Muscle layer of duodenum (tissue), 2 donors: ENCODE measurements at regions not wholly inside any gene's neighbourhood (a gene's known extent, or its start where the extent isn't known, plus 50 kb on each side); places are given as distances from the start of the nearest gene placed in this dataset.

Source experiments
- H3K27ac ChIP-seq: one replicate; pipeline ENCODE4 v1.7.0; 2013; ENCODE audit warnings: mild to moderate bottlenecking, low read length
- H3K27me3 ChIP-seq: one replicate; pipeline ENCODE4 v1.7.0; 2013; ENCODE audit warnings: low read depth, mild to moderate bottlenecking, control low read depth, low read length
- H3K36me3 ChIP-seq, 2 donors: one replicate each; pipeline ENCODE4 v1.7.0; 2013; ENCODE audit warnings: low read length in 2 of 2, control low read depth in 1 of 2, mild to moderate bottlenecking in 1 of 2; ENCODE audit not compliant: insufficient read depth in 2 of 2, control insufficient read depth in 1 of 2
- H3K4me1 ChIP-seq, 2 donors: one replicate each; pipeline ENCODE4 v1.7.0; 2013; ENCODE audit warnings: low read length in 2 of 2, mild to moderate bottlenecking in 2 of 2, control low read depth in 1 of 2, moderate library complexity in 1 of 2; ENCODE audit not compliant: insufficient read depth in 2 of 2, control insufficient read depth in 1 of 2
- H3K4me3 ChIP-seq, 2 donors: one replicate each; pipeline ENCODE4 v1.7.0; 2013; ENCODE audit warnings: low read length in 2 of 2, low read depth in 1 of 2, mild to moderate bottlenecking in 1 of 2
- H3K9me3 ChIP-seq, 2 donors: one replicate each; pipeline ENCODE4 v1.7.0; 2013; ENCODE audit warnings: low read length in 2 of 2, control low read depth in 1 of 2, mild to moderate bottlenecking in 1 of 2; ENCODE audit not compliant: control insufficient read depth in 1 of 2
- donor health status: healthy.

DNA sequence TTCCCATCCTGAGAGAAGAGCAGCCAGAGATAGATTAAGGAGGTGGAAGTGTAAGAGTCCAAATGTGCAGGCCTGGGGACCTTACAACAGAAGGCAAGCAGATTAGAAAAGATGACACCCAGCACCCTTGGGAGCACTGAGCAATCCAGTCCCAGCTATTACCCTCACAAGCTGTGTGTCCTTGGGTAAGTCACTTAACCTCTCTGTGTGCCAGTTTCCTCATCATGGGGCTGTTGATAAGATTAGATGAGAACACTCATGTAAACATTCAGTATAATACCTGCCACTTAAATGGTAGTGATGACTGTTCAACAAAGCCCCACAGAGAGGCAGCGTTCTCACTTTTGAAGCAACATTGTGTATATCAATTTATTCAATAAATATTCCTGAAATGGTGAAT, 114.8 kb upstream of the CST7 start:
- no peaks in the 10 kb centered on the region for H3K9me3 ChIP-seq
- H3K4me1 ChIP-seq = no peaks in the 10 kb centered on the region
- no peak overlapping the region for H3K4me3 ChIP-seq
- H3K36me3 ChIP-seq = no peaks in the 10 kb centered on the region
- no peak overlapping the region for H3K27ac ChIP-seq
- no peaks in the 10 kb centered on the region for H3K27me3 ChIP-seq

DNA sequence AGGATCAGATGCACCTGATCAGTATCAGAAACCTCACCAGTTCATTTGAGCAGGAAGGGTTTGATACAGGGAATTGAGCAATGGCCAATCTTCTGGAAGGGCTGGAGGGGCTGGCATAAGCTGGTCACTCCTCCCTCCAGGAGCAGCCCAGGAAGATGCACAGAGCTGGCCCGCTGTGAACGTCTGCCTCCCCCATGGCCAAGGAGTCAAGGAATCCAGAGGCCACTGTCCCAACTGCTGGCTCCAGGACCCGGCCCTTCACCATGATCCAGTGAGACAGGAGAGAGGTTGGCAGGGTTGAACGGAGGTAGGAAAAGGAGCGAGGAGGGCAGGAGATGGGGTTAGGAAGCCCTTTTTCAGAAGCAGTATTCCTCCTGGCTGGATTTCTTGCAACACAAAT, 113.9 kb upstream of the CST7 start:
- Histone ChIP-seq H3K27me3 (no peaks in the 10 kb centered on the region), H3K4me3 (no peak overlapping the region), H3K9me3 (no peaks in the 10 kb centered on the region), H3K36me3 (no peaks in the 10 kb centered on the region), H3K27ac (no peak overlapping the region), H3K4me1 (no peaks in the 10 kb centered on the region)

DNA sequence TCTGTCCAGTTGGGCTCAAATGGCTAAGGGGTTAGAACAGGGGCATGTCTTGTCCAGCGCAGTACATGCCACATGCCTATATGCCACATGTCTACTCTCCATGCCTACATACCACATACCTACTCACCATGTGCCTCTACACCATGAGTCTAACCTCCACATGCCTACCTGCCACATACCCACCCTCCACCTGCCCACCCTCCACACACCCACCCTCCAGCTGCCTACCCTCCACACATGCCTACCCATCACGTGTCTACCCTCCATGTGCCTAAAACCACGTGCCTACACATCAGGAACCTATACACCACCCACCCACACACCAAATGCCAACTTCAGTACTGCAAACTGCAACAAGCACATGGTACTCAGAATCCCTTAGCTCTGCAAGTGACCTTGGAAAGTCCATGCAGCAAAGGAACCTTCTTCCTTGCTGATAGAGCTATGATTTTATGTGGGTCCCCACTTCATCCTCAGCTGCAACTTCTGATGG, 113.0 kb upstream of the CST7 start:
- no peaks in the 10 kb centered on the region for H3K9me3 ChIP-seq
- no peak overlapping the region for H3K27ac ChIP-seq
- no peaks in the 10 kb centered on the region for H3K36me3 ChIP-seq
- H3K4me3 ChIP-seq = no peak overlapping the region
- no peaks in the 10 kb centered on the region for H3K4me1 ChIP-seq
- H3K27me3 ChIP-seq = no peaks in the 10 kb centered on the region

DNA sequence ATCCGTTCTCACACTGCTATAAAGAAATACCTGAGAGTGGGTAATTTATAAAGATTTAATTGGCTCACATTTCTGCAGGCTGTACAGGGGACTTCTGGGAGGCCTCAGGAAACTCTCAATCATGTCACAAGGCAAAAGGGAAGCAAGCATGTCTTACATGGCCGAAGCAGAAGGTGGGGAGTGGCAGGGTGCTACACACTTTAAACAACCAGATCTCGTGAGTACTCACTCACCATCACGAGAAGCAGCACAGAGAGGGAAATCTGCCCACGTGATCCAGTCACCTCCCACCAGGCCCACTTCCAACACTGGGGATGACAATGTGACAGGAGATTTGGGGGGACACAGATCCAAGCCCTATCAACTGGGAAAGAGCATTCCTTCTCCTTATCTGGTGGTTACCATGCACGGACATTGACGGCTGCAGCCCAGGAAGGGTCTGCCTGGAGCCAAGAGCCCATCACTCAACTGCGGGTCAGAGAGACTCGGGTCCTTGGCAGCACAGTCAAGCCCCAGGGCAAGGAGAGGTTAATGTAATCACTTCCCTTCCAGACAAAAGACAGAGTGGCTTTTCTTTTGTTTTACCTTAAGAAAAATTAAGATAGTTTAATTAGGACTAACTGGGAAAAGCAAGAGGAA, 112.3 kb upstream of the CST7 start:
- no peak overlapping the region for H3K27ac ChIP-seq

DNA sequence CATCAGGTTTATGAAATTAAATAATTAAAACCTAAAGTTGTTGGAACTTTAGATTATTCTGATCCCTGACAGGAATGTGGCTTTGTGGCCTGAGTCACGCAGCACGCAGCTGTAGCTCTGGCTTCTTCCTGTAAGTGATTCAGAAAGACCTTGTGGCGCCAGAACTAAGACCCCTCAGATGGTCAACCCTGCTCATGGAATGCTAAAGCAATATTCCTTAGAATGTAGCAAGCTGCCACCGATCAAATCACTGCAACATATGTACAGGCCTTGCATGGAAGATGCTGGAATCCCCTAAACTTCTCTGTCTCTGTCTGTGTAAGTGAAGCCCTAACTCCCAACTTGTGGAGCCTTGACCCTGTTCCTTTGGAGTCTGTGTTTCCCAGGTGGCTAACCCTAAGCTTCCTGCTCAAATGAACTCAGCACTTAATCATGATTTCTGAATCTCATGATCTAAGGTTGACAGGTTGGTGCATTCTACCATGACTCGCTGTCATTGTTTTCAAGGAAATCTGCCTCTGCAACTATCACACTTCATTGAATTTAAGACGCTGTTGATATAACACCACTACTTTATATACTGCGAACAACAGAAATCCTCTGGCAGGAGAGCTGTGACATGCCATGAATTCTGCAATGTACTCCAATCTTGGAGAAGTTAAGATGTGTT, 111.2 kb upstream of the CST7 start:
- H3K27ac ChIP-seq = no peak overlapping the region
- no peaks in the 10 kb centered on the region for H3K9me3 ChIP-seq

More for the DNA sequence above, 112.3 kb upstream of the CST7 start:
- Histone ChIP-seq H3K36me3 (no peaks in the 10 kb centered on the region), H3K4me1 (no peaks in the 10 kb centered on the region), H3K27me3 (no peaks in the 10 kb centered on the region), H3K9me3 (no peaks in the 10 kb centered on the region), H3K4me3 (no peak overlapping the region)

DNA sequence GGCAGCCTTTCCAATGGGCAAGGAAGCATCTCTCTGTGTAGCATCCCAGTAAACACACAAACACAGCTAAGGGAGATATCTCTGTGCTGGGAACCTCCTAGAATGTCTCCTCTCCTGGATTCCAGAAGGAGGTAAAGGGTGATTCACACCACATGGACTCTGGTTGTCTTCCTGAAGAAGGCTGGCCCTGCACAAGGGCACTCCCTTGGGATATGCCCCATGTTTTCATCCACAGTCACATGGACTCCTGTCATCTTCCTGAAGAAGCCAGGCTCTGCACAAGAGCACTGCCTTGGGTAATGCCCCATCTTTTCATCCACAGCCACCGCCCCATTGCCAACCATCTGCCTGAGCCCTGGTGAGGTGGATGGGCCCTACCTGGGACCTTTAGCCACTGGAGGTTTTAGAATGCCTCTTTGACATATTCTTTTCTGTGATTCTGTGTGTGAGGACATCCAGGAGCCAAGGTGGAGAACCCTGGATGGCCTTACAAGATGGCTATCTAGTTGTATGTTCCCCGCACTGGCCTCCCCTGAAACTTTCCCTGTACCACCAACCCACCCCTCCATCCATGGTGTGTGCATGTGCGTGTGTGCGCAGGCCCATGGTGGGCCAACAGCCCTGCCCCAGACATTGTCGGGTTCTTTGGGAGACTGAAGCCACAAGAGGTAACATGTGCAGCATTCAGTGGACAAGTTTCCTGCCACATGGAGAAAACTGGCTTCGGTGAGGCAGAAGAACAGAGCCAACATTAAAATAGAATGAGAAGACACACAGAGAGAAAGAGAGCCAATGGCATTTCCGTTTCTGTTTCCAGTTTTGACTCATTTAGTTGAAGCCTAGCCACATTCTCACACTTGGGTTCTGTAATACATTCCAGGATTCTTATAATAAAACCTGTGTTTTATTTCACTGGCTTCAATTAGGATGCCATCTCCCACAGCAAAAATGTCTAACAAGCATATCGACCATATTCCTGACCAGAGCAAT, 110.2 kb upstream of the CST7 start:
- Histone ChIP-seq H3K9me3 (no peaks in the 10 kb centered on the region), H3K4me1 (no peaks in the 10 kb centered on the region), H3K27me3 (no peaks in the 10 kb centered on the region), H3K36me3 (no peaks in the 10 kb centered on the region), H3K4me3 (no peak overlapping the region), H3K27ac (no peak overlapping the region)

More for the DNA sequence above, 111.2 kb upstream of the CST7 start:
- Histone ChIP-seq H3K36me3 (no peaks in the 10 kb centered on the region), H3K27me3 (no peaks in the 10 kb centered on the region), H3K4me3 (no peak overlapping the region), H3K4me1 (no peaks in the 10 kb centered on the region)

DNA sequence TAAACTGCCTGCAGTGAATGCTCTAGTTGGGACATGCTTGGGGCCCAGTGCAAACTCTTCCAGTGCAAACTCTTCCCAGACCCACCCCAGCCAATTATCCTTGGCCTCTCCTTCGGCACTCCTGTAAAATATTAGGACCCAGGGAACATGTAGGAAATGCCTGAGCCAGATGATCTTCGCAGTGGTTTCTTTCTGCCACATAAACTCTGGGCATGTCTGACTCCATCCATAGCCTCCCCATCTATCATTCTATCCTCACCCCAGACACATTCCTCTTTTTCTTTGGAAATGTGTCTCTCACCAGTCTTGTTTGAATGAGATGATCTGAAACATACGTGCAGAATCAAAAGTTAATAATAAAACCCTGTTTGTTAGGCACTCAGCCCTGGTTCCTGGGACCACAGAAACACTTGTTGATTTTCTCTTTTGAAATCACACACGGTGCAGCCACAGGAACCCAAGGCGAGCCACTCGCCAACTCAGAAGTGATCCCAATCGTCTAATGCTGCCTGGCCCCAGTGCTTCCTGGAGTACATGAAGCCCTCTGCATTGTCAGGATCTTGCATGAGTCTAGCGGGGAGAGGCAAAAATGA, 108.9 kb upstream of the CST7 start:
- Histone ChIP-seq H3K27me3 (no peaks in the 10 kb centered on the region), H3K4me1 (no peaks in the 10 kb centered on the region), H3K36me3 (no peaks in the 10 kb centered on the region), H3K4me3 (no peak overlapping the region), H3K9me3 (no peaks in the 10 kb centered on the region), H3K27ac (no peak overlapping the region)

DNA sequence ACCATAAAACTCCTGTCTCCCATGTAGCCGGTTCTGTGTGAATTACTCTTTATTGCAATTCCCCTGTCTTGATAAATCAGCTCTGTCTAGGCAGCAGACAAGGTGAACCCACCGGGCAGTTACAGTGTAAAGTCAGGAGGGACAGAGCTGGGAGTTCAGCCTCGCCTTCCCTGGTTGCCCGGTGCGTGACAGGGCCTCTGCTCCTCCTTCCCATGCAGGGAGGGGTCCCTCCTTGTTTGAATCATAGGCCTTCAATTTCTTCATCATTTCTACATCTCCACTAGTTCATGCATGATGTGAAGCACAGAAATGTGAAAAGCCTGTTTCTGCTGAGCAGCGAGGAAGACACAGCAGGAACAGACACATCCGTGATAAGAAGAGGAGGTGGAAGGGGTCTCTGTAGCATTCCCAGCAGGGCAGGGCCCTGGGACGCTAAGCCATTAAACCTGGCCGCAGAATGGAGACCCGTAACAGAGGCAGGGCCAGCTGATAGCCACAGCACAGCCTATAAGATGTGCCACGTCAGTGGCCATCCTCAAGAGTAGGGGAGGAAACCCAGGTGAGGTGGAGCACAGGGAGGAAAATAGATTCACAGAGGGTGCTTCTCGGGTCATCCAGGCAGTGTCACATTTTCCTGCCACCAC, 106.7 kb upstream of the CST7 start:
- Histone ChIP-seq H3K27ac (no peak overlapping the region), H3K4me1 (no peaks in the 10 kb centered on the region), H3K27me3 (no peaks in the 10 kb centered on the region), H3K9me3 (peaks cover 0 to 4% of the 10 kb centered on the region in 2 donors), H3K4me3 (no peak overlapping the region), H3K36me3 (no peaks in the 10 kb centered on the region)

DNA sequence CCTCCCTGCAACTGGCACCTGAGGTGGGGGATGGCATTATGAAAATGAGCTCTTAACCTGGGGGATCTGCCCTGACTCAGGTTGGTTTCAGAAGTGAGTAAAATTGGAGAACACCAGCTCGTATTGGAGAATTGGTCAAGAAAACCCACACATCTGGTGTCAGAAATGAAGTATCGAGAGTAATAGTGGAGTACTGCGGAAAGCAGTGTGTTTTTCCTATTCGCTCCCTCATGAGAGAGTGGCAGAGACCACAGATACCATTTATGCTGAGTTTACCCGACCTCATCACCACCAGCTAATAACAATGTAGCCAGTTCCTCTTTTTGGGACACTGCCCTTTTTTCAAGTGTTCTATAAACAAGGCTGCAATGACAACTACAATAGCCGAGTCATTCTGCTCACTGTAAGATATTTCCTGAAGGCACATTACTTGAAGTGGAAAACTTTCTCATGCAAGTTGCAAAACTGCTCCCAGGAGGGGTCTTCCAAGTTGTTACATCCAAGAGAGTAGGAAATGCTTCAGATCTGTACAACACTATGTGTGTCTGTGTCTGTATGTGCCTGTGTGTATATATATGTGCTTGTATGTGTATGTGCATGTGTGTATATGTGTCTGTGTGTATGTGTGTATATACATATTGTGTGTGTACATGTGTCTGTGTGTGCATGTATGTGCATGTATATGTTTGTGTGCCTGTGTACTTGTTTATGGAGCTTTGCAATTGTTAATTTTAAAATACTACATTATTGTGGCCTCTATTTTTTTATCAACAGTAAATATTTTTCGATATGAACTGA, 106.0 kb upstream of the CST7 start:
- Histone ChIP-seq H3K4me3 (no peak overlapping the region), H3K27me3 (no peaks in the 10 kb centered on the region), H3K9me3 (peaks cover 0 to 7% of the 10 kb centered on the region in 2 donors), H3K27ac (no peak overlapping the region), H3K36me3 (no peaks in the 10 kb centered on the region), H3K4me1 (no peaks in the 10 kb centered on the region)

DNA sequence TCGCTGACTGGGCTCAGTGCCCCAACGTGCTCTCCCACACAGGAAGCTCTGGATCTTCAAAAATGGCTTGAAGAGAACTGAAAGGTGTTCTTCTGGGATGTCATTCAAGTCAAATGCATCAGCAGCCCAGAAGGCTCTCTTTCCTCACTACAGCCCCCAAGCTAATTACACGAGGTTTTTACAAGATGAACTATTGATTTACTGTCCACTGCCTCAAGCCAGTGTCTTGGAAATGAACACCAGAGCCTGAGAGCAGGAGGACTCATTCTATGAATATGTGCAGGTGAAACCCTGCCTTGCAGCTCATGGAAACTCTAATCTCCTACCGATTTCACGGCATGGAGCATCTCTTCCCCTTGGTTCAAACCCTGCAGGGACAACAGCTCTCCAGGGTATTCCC, 98.9 kb upstream of the CST7 start:
- Histone ChIP-seq H3K4me3 (no peak overlapping the region), H3K27ac (no peak overlapping the region), H3K4me1 (no peaks in the 10 kb centered on the region), H3K27me3 (no peaks in the 10 kb centered on the region), H3K36me3 (no peaks in the 10 kb centered on the region), H3K9me3 (peaks cover 0 to 23% of the 10 kb centered on the region in 2 donors)
